Eye (tissue), 1 donor: ENCODE measurements at regions not wholly inside any gene's neighbourhood (a gene's known extent, or its start where the extent isn't known, plus 50 kb on each side); places are given as distances from the start of the nearest gene placed in this dataset.

Experiments used
- DNase-seq: peaks from one replicate; pipeline ENCODE4 v3.0.0-alpha.2; 2015

- no peak for DNase-seq
Measured at GRCh38 chr3:70840106-70840870, 527.9 kb upstream of the MDFIC2 start.

- DNase-seq, result no peak
Measured at GRCh38 chr3:70833239-70833960, 521.0 kb upstream of the MDFIC2 start.

GRCh38 chr3:70832834-70833205 is 520.4 kb upstream of the MDFIC2 start:
- DNase-seq, result no peak

- DNase-seq, result no peak
Measured at GRCh38 chr3:70832089-70832833, 519.8 kb upstream of the MDFIC2 start.

- no peak for DNase-seq
Measured at GRCh38 chr3:70829092-70829491, 516.7 kb upstream of the MDFIC2 start.

- peak; percentile 34 for DNase-seq
Measured at GRCh38 chr3:70824773-70825172, 512.3 kb upstream of the MDFIC2 start.

- DNase-seq, result peak; percentile 30
Measured at GRCh38 chr3:70824078-70824477, 511.6 kb upstream of the MDFIC2 start.

GRCh38 chr3:70823622-70824021 is 511.2 kb upstream of the MDFIC2 start:
- DNase-seq, result no peak

GRCh38 chr3:70822669-70823068 is 510.2 kb upstream of the MDFIC2 start:
- DNase-seq, result peak; percentile 33

GRCh38 chr3:70821602-70822001 is 509.2 kb upstream of the MDFIC2 start:
- DNase-seq, result no peak

- no peak for DNase-seq
Measured at GRCh38 chr3:70820397-70820796, 508.0 kb upstream of the MDFIC2 start.

- DNase-seq, result no peak
Measured at GRCh38 chr3:70818145-70818544, 505.7 kb upstream of the MDFIC2 start.

GRCh38 chr3:70816346-70816745 is 503.9 kb upstream of the MDFIC2 start:
- DNase-seq, result no peak

- no peak for DNase-seq
Measured at GRCh38 chr3:70815817-70816216, 503.4 kb upstream of the MDFIC2 start.

GRCh38 chr3:70813311-70813710 is 500.9 kb upstream of the MDFIC2 start:
- no peak for DNase-seq

GRCh38 chr3:70811880-70812279 is 499.4 kb upstream of the MDFIC2 start:
- DNase-seq, result peak; percentile 42

- no peak for DNase-seq
Measured at GRCh38 chr3:70808881-70809280, 496.4 kb upstream of the MDFIC2 start.

- DNase-seq, result no peak
Measured at GRCh38 chr3:70806556-70806955, 494.1 kb upstream of the MDFIC2 start.

GRCh38 chr3:70806021-70806420 is 493.6 kb upstream of the MDFIC2 start:
- no peak for DNase-seq

GRCh38 chr3:70805061-70805889 is 492.8 kb upstream of the MDFIC2 start:
- DNase-seq, result no peak

GRCh38 chr3:70803891-70804290 is 491.5 kb upstream of the MDFIC2 start:
- DNase-seq, result no peak

- no peak for DNase-seq
Measured at GRCh38 chr3:70803319-70803718, 490.9 kb upstream of the MDFIC2 start.

- DNase-seq, result no peak
Measured at GRCh38 chr3:70800951-70801350, 488.5 kb upstream of the MDFIC2 start.
